HepG2 (cell line): ENCODE measurements at regions not wholly inside any gene's neighbourhood (a gene's known extent, or its start where the extent isn't known, plus 50 kb on each side); places are given as distances from the start of the nearest gene placed in this dataset.

Experiments
- ATAC-seq: fragments of 200-7000 bp; cut with Tn5 transposase; 3 replicates; pipeline ENCODE4 v1.9.1; 2020; ENCODE audit warnings: mild to moderate bottlenecking, moderate library complexity
- BruUV-seq: library from RNA; stranded (reverse); fragments of 400-500 nt; replicated peaks from 2 replicates; lab custom pipeline; 2021; lab: Mats Ljungman, UMichigan
- CTCF ChIA-PET: fragments of 300-600 bp; formaldehyde crosslinking; extraction: SDS; loops from one replicate; lab custom pipeline; 2021; ENCODE audit warnings: low total read pairs, inconsistent platforms, low intra/inter-chr PET ratio; lab: Yijun Ruan, JAX
- POLR2A ChIA-PET: fragments of 350-600 bp; sonication (Branson Sonifier 250); formaldehyde crosslinking; loops from one replicate; lab custom pipeline; 2020; ENCODE audit warnings: antibody characterized with exemption, inconsistent platforms; lab: Yijun Ruan, JAX
- DNase-seq: peaks from one replicate; pipeline ENCODE4 v3.0.0-alpha.2; 2015; ENCODE audit warnings: low spot score
- FAIRE-seq: peaks from 3 replicates; lab custom pipeline; 2011; peaks lifted over from hg19 to GRCh38; lab: Jason Lieb, UNC
- H2AFZ ChIP-seq: one replicate; pipeline ENCODE4 v1.6.1; 2011; ENCODE audit warnings: low read length, inconsistent platforms
- H3K27ac ChIP-seq: fragments of 300-600 bp; 3 replicates; pipeline ENCODE4 v1.8.0; 2011; ENCODE audit warnings: mixed run types, mild to moderate bottlenecking, mixed read lengths, low read length, inconsistent platforms; ENCODE audit not compliant: insufficient read depth; ENCODE audit errors: extremely low read length
- H3K27me3 ChIP-seq, 2 experiments: fragments of 200-600 bp in 1 of 2; 2 replicates in 1 of 2; 3 replicates in 1 of 2; pipeline versions ENCODE4 v1.6.0 to v1.8.0; 2011; ENCODE audit warnings: low read length in 2 of 2, mild to moderate bottlenecking in 2 of 2, moderate library complexity in 2 of 2, inconsistent platforms in 1 of 2; ENCODE audit not compliant: insufficient read depth in 2 of 2, control insufficient read depth in 1 of 2
- H3K36me3 ChIP-seq, 2 experiments: fragments of 200-600 bp in 1 of 2; replicated peaks in 1 of 2; 2 replicates in 1 of 2; 3 replicates in 1 of 2; pipeline versions ENCODE4 v1.5.1 to v1.8.0; 2011; ENCODE audit warnings: low read length in 2 of 2, inconsistent platforms in 1 of 2; ENCODE audit not compliant: insufficient read depth in 2 of 2, control insufficient read depth in 1 of 2
- H3K4me1 ChIP-seq: 2 replicates; pipeline ENCODE4 v1.5.1; 2012; ENCODE audit warnings: low read length, inconsistent platforms; ENCODE audit not compliant: insufficient read depth
- H3K4me2 ChIP-seq: 2 replicates; pipeline ENCODE4 v1.6.0; 2011; ENCODE audit warnings: low read depth, low read length, inconsistent platforms
- H3K4me3 ChIP-seq, 3 experiments: fragments of 200-600 bp in 1 of 3; sonication (generic), shearing (Covaris generic) in 1 of 3; replicated peaks in 1 of 3; 2 replicates each; pipeline ENCODE4 v1.5.1; 2011 to 2016; ENCODE audit warnings: low read length in 3 of 3, inconsistent platforms in 2 of 3, low read depth in 2 of 3, mild to moderate bottlenecking in 2 of 3, control low read depth in 1 of 3, mixed read lengths in 1 of 3; ENCODE audit not compliant: insufficient read depth in 1 of 3
- H3K79me2 ChIP-seq: one replicate; pipeline ENCODE4 v1.6.1; 2011; ENCODE audit warnings: low read length, inconsistent platforms; ENCODE audit not compliant: insufficient read depth
- H3K9ac ChIP-seq: 2 replicates; pipeline ENCODE4 v1.6.0; 2011; ENCODE audit warnings: mild to moderate bottlenecking, low read depth, low read length, inconsistent platforms; ENCODE audit not compliant: insufficient read depth
- H3K9me3 ChIP-seq: 2 replicates; pipeline ENCODE4 v1.5.1; 2012; ENCODE audit warnings: mild to moderate bottlenecking, low read length
- H4K20me1 ChIP-seq: 2 replicates; pipeline ENCODE4 v1.6.0; 2011; ENCODE audit warnings: inconsistent platforms, mild to moderate bottlenecking, low read length, moderate library complexity; ENCODE audit not compliant: insufficient read depth
- ARID3A ChIP-seq: IDR thresholded peaks from 2 replicates; pipeline ENCODE4 v1.6.1; 2012; ENCODE audit warnings: low read depth, low read length, improper control_type of control experiment
- BORCS8-MEF2B ChIP-seq: sonication (generic); formaldehyde crosslinking; IDR thresholded peaks from 2 replicates; pipeline ENCODE4 v1.8.0; 2022; ENCODE audit warnings: mild to moderate bottlenecking, missing genetic modification reagents
- ETV6 ChIP-seq: sonication (generic); formaldehyde crosslinking; conservative IDR thresholded peaks from 2 replicates; pipeline ENCODE4 v1.4.0; 2020; ENCODE audit warnings: missing genetic modification reagents
- GTF3A ChIP-seq: sonication (generic); formaldehyde crosslinking; conservative IDR thresholded peaks from 2 replicates; pipeline ENCODE4 v1.4.0; 2020; ENCODE audit warnings: mild to moderate bottlenecking, missing genetic modification reagents
- IRF2 ChIP-seq: IDR thresholded peaks from 2 replicates; pipeline ENCODE4 v1.6.1; 2018; ENCODE audit warnings: missing genetic modification reagents, missing compliant biosample characterization
- MTERF4 ChIP-seq: sonication (generic); formaldehyde crosslinking; IDR thresholded peaks from 2 replicates; pipeline ENCODE4 v1.8.0; 2023; ENCODE audit warnings: mild to moderate bottlenecking, missing genetic modification reagents
- NFKB2 ChIP-seq: sonication (generic); formaldehyde crosslinking; IDR thresholded peaks from 2 replicates; pipeline ENCODE4 v1.4.0; 2020; ENCODE audit warnings: missing genetic modification reagents, borderline replicate concordance
- SP2 ChIP-seq: sonication (generic); formaldehyde crosslinking; IDR thresholded peaks from 2 replicates; pipeline ENCODE4 v1.5.1; 2020; ENCODE audit warnings: mild to moderate bottlenecking, missing genetic modification reagents
- SRSF4 ChIP-seq: fragments of 200-400 bp; formaldehyde crosslinking; IDR thresholded peaks from one replicate; pipeline ENCODE4 v1.6.1; 2018; ENCODE audit warnings: mild to moderate bottlenecking, low read depth, low read length, moderate library complexity; ENCODE audit not compliant: poor library complexity, severe bottlenecking
- TGIF2 ChIP-seq: IDR thresholded peaks from 2 replicates; pipeline ENCODE4 v1.6.1; 2016; ENCODE audit warnings: control low read depth, missing compliant biosample characterization
- ZNF850 ChIP-seq: sonication (generic); formaldehyde crosslinking; conservative IDR thresholded peaks from 2 replicates; pipeline ENCODE4 v1.9.0; 2021; ENCODE audit warnings: mild to moderate bottlenecking, missing genetic modification reagents
- WGBS: methylation state at CpG from one replicate; pipeline ENCODE4 v1.1.6; 2017; ENCODE audit warnings: low lambda C conversion rate; 5-methylcytosine and 5-hydroxymethylcytosine counted together
- in situ Hi-C: cut with HindIII; loops from 2 replicates; pipeline ENCODE4 v1.10.0; 2017; ENCODE audit warnings: low pct_unique_long_range_greater_than_20kb; ENCODE audit not compliant: extremely low pct_ligation_motif_present
- intact Hi-C: fragments of 100-400 bp; cut with micrococcal nuclease; formaldehyde crosslinking; loops from one replicate; pipeline ENCODE4 v1.10.0; 2022; ENCODE audit not compliant: unreplicated experiment

- no peak overlapping the region for H3K4me2 ChIP-seq
Observed at GRCh38 chr6:85364344-85364743, 85.5 kb upstream of the NT5E start.

GRCh38 chr6:85363870-85364269 is 86.0 kb upstream of the NT5E start:
- Histone ChIP-seq H3K4me3 (no peak overlapping the region), H3K27ac (no peak overlapping the region), H4K20me1 (no peaks in the 10 kb centered on the region), H3K27me3 (no peaks in the 10 kb centered on the region), H3K4me1 (peaks cover 20% of the 10 kb centered on the region), H3K79me2 (no peaks in the 10 kb centered on the region), H3K4me2 (no peak overlapping the region), H3K9ac (no peak overlapping the region), H2AFZ (no peak overlapping the region), H3K36me3 (no peaks in the 10 kb centered on the region), H3K9me3 (no peaks in the 10 kb centered on the region)
- CTCF ChIA-PET = no interaction called here
- intact Hi-C loops (no loop called here), in situ Hi-C loops (no loop called here)
- WGBS = 49% methylated on average over 2 of the region's 2 CpGs
- no TSS peak for BruUV-seq
- FAIRE-seq (no peak), DNase-seq (no peak), ATAC-seq (no peak)
- TF ChIP-seq IRF2 (CRISPR knock-in tag) = no peak
- 0 out of 2 replicates have a peak, but pooled peaks have one; percentile 23 for TF ChIP-seq ARID3A
- POLR2A ChIA-PET = no interaction called here

More at GRCh38 chr6:85364344-85364743, 85.5 kb upstream of the NT5E start:
- H3K79me2 ChIP-seq = no peaks in the 10 kb centered on the region
- no peaks in the 10 kb centered on the region for H3K9me3 ChIP-seq
- ChIA-PET POLR2A (no interaction called here), CTCF (no interaction called here)
- no peaks in the 10 kb centered on the region for H3K36me3 ChIP-seq
- no peak overlapping the region for H3K27ac ChIP-seq
- peaks cover 20% of the 10 kb centered on the region for H3K4me1 ChIP-seq
- H2AFZ ChIP-seq = no peak overlapping the region
- intact Hi-C loops (no loop called here), in situ Hi-C loops (no loop called here)
- DNase-seq (no peak), ATAC-seq (no peak), FAIRE-seq (no peak)
- TF ChIP-seq BORCS8-MEF2B (CRISPR knock-in tag) = no peak
- TF ChIP-seq GTF3A (CRISPR knock-in tag) = no peak
- TF ChIP-seq SP2 (CRISPR knock-in tag) = no peak
- TF ChIP-seq TGIF2 (CRISPR knock-in tag) = no peak
- no peak for TF ChIP-seq NFKB2 (CRISPR knock-in tag)
- TF ChIP-seq ETV6 (CRISPR knock-in tag) = no peak
- TF ChIP-seq SRSF4 = no peak
- TF ChIP-seq MTERF4 = no peak
- TF ChIP-seq ZNF850 (CRISPR knock-in tag) = no peak
- H3K27me3 ChIP-seq = no peaks in the 10 kb centered on the region
- BruUV-seq = no TSS peak
- no peak overlapping the region for H3K4me3 ChIP-seq
- H3K9ac ChIP-seq = no peak overlapping the region
- 29% methylated on average over 2 of the region's 2 CpGs for WGBS
- H4K20me1 ChIP-seq = no peaks in the 10 kb centered on the region
